ENCODE measurements at regions not wholly inside any gene's neighbourhood (a gene's known extent, or its start where the extent isn't known, plus 50 kb on each side); places are given as distances from the start of the nearest gene placed in this dataset.

DNA sequence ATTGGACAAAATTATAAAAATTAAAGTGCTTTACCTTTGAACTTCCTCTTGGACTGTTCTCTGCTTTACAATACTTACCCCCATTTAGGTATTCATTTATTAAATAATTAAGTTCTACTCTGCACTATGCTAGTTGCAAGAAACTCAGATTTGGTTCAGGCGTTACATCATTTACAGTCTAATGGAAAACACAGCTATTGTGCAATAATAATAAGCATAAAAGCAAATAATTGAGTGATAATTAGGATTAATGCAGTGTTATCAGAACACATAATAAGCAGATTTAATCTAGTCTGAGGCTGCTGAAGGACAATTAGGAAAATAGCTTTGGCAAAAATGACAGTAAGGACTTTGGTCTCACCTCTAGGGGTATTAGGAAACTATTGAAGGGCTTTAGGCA, 493.2 kb upstream of the ADARB2 start:
- ATAC-seq (ENCODE audit: low read depth) (no peak), DNase-seq (ENCODE audit: low spot score in 2 of 2) (no peak)
- Mint-ChIP-seq H3K4me1 (no peaks in the 10 kb centered on the region), H3K9me3 (peaks cover 1% of the 10 kb centered on the region), H3K27me3 (peaks cover 4% of the 10 kb centered on the region), H3K36me3 (no peaks in the 10 kb centered on the region), H3K4me3 (no peak overlapping the region), H3K27ac (no peak overlapping the region)

- H3K4me1 Mint-ChIP-seq: no peaks in the 10 kb centered on the region
- H3K9me3 Mint-ChIP-seq: peaks cover 1% of the 10 kb centered on the region
Measured at GRCh38 chr10:2228320-2228901, 491.1 kb upstream of the ADARB2 start.

GRCh38 chr10:2225609-2226008, 488.3 kb upstream of the ADARB2 start:
- peaks cover 3% of the 10 kb centered on the region for H3K27me3 Mint-ChIP-seq
- H3K4me1 Mint-ChIP-seq: peaks cover 3% of the 10 kb centered on the region
- ATAC-seq (ENCODE audit: low read depth) (no peak), DNase-seq (ENCODE audit: low spot score in 2 of 2) (no peak)
- H3K9me3 Mint-ChIP-seq: no peaks in the 10 kb centered on the region
- no peaks in the 10 kb centered on the region for H3K36me3 Mint-ChIP-seq
- no peak overlapping the region for H3K4me3 Mint-ChIP-seq
- H3K27ac Mint-ChIP-seq: no peak overlapping the region

More at GRCh38 chr10:2228320-2228901, 491.1 kb upstream of the ADARB2 start:
- no peaks in the 10 kb centered on the region for H3K36me3 Mint-ChIP-seq
- no peak overlapping the region for H3K4me3 Mint-ChIP-seq
- DNase-seq (ENCODE audit: low spot score in 2 of 2) (no peak), ATAC-seq (ENCODE audit: low read depth) (no peak)
- peaks cover 4% of the 10 kb centered on the region for H3K27me3 Mint-ChIP-seq
- H3K27ac Mint-ChIP-seq: no peak overlapping the region

- Mint-ChIP-seq H3K4me3 (no peak overlapping the region), H3K27ac (no peak overlapping the region), H3K27me3 (peaks cover 3% of the 10 kb centered on the region), H3K9me3 (no peaks in the 10 kb centered on the region), H3K36me3 (no peaks in the 10 kb centered on the region), H3K4me1 (peaks cover 5% of the 10 kb centered on the region)
- ATAC-seq (ENCODE audit: low read depth) (no peak), DNase-seq (ENCODE audit: low spot score in 2 of 2) (no peak)
Measured at GRCh38 chr10:2223548-2224320, 486.4 kb upstream of the ADARB2 start.

DNA sequence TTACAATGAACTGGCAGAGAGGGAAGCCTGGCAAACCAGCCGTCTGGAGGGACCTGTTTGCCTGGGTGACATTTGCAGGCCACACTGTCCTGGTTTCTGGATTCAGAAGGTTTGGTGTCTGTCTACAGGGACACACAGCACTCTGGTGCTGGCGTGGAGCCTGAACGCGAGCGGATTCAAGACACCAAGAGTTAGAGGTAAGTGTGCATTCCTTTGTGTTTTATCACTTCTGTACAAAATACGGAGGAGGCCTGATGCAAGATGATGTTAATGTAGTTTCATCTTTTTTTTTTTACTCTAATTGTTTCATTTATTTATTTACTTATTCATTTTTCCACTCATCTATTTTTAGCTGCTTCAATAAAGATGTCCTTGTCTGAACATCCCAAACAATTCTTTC, 485.3 kb upstream of the ADARB2 start:
- no peak overlapping the region for H3K27ac Mint-ChIP-seq
- H3K9me3 Mint-ChIP-seq: no peaks in the 10 kb centered on the region
- H3K4me3 Mint-ChIP-seq: no peak overlapping the region
- DNase-seq (ENCODE audit: low spot score in 2 of 2): no peak
- peaks cover 3% of the 10 kb centered on the region for H3K27me3 Mint-ChIP-seq
- peaks cover 5% of the 10 kb centered on the region for H3K4me1 Mint-ChIP-seq
- no peak for ATAC-seq (ENCODE audit: low read depth)
- no peaks in the 10 kb centered on the region for H3K36me3 Mint-ChIP-seq

DNA sequence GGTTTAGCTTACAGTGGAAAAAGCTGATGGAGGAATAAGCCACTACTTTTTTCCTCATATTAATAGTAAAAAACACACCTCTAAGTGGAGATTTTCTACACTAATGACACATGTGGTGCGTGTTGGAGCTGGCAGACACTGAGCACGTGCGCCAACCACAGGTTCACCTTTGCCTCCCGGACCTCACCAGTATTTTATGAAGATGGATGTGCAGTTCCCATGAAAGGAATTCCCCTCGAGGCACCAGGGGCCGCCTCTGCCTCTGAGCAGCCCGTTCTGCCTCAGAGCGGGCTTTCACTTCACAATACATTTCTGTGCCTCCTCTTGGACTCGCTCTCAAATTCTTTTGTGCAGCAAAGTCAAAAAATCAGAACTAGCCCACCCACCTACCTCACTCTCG, 477.5 kb upstream of the ADARB2 start:
- DNase-seq (ENCODE audit: low spot score in 2 of 2) (no peak), ATAC-seq (ENCODE audit: low read depth) (no peak)
- no peaks in the 10 kb centered on the region for H3K36me3 Mint-ChIP-seq
- H3K4me1 Mint-ChIP-seq: no peaks in the 10 kb centered on the region
- H3K9me3 Mint-ChIP-seq: peaks cover 1% of the 10 kb centered on the region
- H3K4me3 Mint-ChIP-seq: no peak overlapping the region
- peaks cover 9% of the 10 kb centered on the region for H3K27me3 Mint-ChIP-seq
- H3K27ac Mint-ChIP-seq: no peak overlapping the region

- peaks cover 9% of the 10 kb centered on the region for H3K27me3 Mint-ChIP-seq
- no peak overlapping the region for H3K4me3 Mint-ChIP-seq
- DNase-seq (ENCODE audit: low spot score in 2 of 2) (no peak), ATAC-seq (ENCODE audit: low read depth) (no peak)
- no peaks in the 10 kb centered on the region for H3K4me1 Mint-ChIP-seq
- no peaks in the 10 kb centered on the region for H3K36me3 Mint-ChIP-seq
- H3K27ac Mint-ChIP-seq: no peak overlapping the region
- H3K9me3 Mint-ChIP-seq: peaks cover 1% of the 10 kb centered on the region
Measured at GRCh38 chr10:2214092-2214491, 476.8 kb upstream of the ADARB2 start.

DNA sequence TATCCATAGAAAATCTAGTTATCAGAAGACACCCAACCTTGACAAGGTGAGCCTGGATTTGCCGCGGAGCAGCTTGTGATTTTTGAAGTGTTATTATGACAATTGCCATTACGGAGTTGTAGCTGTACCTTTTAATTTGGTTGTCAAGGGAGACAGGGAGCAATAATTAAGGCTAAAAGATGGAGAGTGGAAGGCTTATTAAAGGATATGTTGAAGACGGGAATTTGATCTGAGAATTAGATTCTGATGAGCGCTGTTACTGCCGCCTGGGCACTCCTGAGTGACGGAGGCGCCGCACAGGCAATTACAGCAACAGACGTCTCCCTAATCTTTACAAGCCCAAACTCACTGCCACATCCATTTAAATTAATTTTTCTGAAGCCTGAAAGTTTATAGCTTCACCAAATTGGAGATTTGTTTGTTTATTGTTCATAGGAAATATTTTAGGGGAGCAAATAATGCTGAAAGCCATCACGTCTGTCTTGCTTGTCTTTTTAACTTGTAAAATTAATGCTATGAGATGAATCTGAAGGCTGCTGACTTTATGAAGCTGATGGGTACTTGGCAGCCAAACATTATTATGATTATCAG, 475.0 kb upstream of the ADARB2 start:
- DNase-seq (ENCODE audit: low spot score in 2 of 2): no peak
- Mint-ChIP-seq H3K36me3 (no peaks in the 10 kb centered on the region), H3K27me3 (peaks cover 9% of the 10 kb centered on the region), H3K9me3 (peaks cover 1% of the 10 kb centered on the region), H3K4me1 (no peaks in the 10 kb centered on the region), H3K27ac (no peak overlapping the region), H3K4me3 (no peak overlapping the region)
- ATAC-seq (ENCODE audit: low read depth): no peak

GRCh38 chr10:2210088-2210487, 472.8 kb upstream of the ADARB2 start:
- Mint-ChIP-seq H3K27ac (no peak overlapping the region), H3K36me3 (no peaks in the 10 kb centered on the region), H3K4me1 (no peaks in the 10 kb centered on the region), H3K27me3 (peaks cover 8% of the 10 kb centered on the region), H3K9me3 (no peaks in the 10 kb centered on the region), H3K4me3 (no peak overlapping the region)
- ATAC-seq (ENCODE audit: low read depth) (no peak), DNase-seq (ENCODE audit: low spot score in 2 of 2) (no peak)

DNA sequence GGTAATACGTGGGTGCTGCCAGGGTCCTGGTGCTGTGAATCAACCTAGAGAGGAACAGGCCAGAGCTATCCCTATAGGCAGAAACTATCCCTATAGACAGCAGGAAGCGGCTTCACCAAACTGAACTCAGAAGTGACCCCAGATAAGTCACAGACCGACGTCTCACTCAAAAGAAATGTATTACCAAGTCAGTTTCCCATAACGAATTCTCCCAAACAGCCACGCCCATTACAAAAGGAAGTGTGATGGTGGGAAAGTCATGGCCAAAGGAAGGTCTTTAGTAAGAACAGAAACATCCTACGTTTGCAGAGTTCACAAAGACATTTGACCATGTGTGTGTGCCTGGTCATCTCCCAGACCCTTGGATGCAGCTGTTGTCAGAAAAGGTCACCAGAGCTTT, 470.8 kb upstream of the ADARB2 start:
- Mint-ChIP-seq H3K4me3 (no peak overlapping the region), H3K4me1 (no peaks in the 10 kb centered on the region), H3K36me3 (no peaks in the 10 kb centered on the region), H3K9me3 (no peaks in the 10 kb centered on the region), H3K27ac (no peak overlapping the region), H3K27me3 (peaks cover 8% of the 10 kb centered on the region)
- DNase-seq (ENCODE audit: low spot score in 2 of 2) (no peak), ATAC-seq (ENCODE audit: low read depth) (no peak)

GRCh38 chr10:2207246-2207922, 470.1 kb upstream of the ADARB2 start:
- no peaks in the 10 kb centered on the region for H3K4me1 Mint-ChIP-seq
- H3K27ac Mint-ChIP-seq: no peak overlapping the region
- H3K36me3 Mint-ChIP-seq: no peaks in the 10 kb centered on the region
- ATAC-seq (ENCODE audit: low read depth) (no peak), DNase-seq (ENCODE audit: low spot score in 2 of 2) (no peak)
- peaks cover 8% of the 10 kb centered on the region for H3K27me3 Mint-ChIP-seq
- no peaks in the 10 kb centered on the region for H3K9me3 Mint-ChIP-seq
- no peak overlapping the region for H3K4me3 Mint-ChIP-seq

DNA sequence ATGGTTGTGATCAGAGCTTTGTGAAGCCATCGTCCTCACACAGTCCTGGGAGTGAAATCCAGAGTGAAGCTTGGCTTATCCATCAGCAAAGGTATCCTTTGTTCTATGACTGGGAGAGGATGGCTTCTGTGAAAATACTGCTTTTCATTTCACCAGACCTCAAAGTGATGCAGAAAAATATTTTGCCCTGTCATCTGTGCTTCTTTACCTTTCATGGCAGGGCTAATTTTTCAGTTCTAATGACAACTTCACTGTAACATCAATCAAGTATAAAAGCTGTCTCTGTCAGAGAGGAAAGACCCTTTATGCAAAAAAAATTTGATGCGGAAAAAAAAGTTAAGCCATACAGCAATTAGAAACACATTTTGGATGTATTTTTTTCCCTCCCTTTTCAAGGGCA, 468.1 kb upstream of the ADARB2 start:
- H3K27ac Mint-ChIP-seq: no peak overlapping the region
- no peaks in the 10 kb centered on the region for H3K36me3 Mint-ChIP-seq
- no peak for DNase-seq (ENCODE audit: low spot score in 2 of 2)
- no peak for ATAC-seq (ENCODE audit: low read depth)
- H3K4me3 Mint-ChIP-seq: no peak overlapping the region
- H3K27me3 Mint-ChIP-seq: peaks cover under 1% of the 10 kb centered on the region
- H3K4me1 Mint-ChIP-seq: no peaks in the 10 kb centered on the region
- H3K9me3 Mint-ChIP-seq: no peaks in the 10 kb centered on the region

GRCh38 chr10:2202401-2202800, 465.1 kb upstream of the ADARB2 start:
- Mint-ChIP-seq H3K27ac (no peak overlapping the region), H3K9me3 (peaks cover 1% of the 10 kb centered on the region), H3K4me1 (no peaks in the 10 kb centered on the region), H3K27me3 (no peaks in the 10 kb centered on the region), H3K4me3 (no peak overlapping the region), H3K36me3 (no peaks in the 10 kb centered on the region)
- no peak for DNase-seq (ENCODE audit: low spot score in 2 of 2)
- ATAC-seq (ENCODE audit: low read depth): no peak

DNA sequence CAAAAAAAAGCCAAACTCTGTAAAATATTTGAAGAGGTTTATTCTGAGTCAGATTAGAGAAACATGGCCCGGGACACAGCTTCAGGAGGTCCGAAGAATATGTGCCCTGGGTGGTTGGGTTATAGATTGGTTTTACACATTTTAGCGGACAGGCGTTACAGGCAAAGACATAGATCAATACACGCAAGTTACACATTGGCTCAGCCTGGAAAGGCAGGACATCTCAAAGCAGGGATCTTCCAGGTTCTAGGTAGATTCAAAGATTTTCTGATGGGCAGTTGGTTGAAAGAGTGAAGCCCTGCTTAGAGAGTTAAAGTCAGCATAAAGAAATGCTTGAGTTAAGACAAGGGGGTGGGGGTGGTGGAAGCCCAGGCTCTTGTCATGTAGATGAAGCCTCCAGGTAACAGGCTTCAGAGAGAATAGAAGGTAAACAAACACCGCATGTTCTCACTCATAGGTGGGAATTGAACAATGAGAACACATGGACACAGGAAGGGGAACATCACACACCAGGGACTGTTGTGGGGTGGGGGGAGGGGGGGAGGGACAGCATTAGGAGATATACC, 464.3 kb upstream of the ADARB2 start:
- Mint-ChIP-seq H3K27me3 (peaks cover 3% of the 10 kb centered on the region), H3K4me3 (no peak overlapping the region), H3K9me3 (peaks cover 4% of the 10 kb centered on the region), H3K27ac (no peak overlapping the region), H3K4me1 (no peaks in the 10 kb centered on the region), H3K36me3 (no peaks in the 10 kb centered on the region)
- ATAC-seq (ENCODE audit: low read depth) (no peak), DNase-seq (ENCODE audit: low spot score in 2 of 2) (no peak)

Measured in memory B cell (primary cell).